ENCODE measurements at regions not wholly inside any gene's neighbourhood (a gene's known extent, or its start where the extent isn't known, plus 50 kb on each side); places are given as distances from the start of the nearest gene placed in this dataset.
A peak's percentile ranks its signal among the peaks of the same experiment; 100 is the strongest.

DNA sequence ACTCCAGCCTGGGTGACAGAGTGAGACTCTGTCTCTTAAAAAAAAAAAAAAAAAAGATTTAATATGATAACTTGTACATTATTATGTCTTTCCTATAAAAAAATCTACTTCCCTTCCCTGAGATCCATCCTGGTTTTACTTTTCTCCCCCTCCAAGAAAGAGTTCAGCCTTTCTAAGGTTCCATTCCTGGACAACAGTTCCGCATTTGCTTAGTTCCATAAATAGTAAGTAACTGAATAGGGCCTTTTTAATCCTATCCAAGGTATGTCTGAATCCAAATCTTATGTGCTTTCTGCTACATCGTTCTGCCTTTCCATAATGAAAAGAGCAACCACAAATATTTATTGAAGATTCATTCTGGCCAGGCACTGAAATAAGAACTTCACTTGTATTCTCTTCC lies 187.8 kb downstream of the DACT1 start:
- no peak for DNase-seq (ENCODE audit: low spot score)
- in situ Hi-C loops (cut with MboI; ENCODE audit: low pct_unique_long_range_greater_than_20kb, low sequenced_read_pairs, unreplicated experiment), result no loop called here
- TF ChIP-seq, protein P1, sequence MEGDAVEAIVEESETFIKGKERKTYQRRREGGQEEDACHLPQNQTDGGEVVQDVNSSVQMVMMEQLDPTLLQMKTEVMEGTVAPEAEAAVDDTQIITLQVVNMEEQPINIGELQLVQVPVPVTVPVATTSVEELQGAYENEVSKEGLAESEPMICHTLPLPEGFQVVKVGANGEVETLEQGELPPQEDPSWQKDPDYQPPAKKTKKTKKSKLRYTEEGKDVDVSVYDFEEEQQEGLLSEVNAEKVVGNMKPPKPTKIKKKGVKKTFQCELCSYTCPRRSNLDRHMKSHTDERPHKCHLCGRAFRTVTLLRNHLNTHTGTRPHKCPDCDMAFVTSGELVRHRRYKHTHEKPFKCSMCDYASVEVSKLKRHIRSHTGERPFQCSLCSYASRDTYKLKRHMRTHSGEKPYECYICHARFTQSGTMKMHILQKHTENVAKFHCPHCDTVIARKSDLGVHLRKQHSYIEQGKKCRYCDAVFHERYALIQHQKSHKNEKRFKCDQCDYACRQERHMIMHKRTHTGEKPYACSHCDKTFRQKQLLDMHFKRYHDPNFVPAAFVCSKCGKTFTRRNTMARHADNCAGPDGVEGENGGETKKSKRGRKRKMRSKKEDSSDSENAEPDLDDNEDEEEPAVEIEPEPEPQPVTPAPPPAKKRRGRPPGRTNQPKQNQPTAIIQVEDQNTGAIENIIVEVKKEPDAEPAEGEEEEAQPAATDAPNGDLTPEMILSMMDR (IDR thresholded peaks at IDR 0.05; ENCODE audit: extremely low read depth, insufficient read depth, missing control alignments), result no peak

DNA sequence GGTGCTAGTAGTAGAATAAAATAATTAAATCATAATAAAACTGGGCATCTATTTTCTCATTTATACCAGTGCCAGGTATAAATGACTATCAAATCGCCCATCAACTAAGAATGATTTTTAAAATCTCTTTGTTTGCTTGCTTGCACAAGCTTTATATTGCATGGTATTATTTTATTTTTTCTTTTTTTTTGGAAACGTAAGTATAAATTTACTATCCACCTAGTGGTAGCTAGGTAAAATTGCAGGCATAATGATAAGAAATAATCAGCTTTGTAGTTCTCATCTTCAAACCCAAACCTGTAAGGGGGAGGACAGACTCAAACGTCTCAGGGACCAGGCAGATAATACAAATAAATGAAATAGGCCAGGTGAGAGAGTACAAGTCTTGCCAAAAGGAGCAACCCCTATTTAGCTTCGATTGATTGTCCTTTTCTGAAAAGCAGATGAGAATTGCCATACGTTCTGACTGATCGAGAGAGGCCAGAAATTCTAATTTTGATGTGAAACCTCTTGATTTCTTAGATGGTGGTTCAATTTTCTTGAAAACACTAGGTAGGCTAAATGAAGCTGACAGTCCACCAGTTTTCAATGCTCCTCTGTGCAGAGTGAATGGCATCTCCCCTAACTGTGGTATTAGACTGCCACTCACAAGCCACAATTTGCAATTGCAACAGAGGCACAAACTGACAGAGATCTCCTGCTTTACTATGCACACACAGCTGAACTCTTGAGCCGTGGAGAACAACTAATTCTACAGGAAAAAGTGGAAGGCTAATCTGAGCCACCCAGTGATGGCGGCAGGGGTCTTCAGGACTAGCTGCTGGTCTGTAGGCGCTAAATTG lies 189.3 kb downstream of the DACT1 start:
- in situ Hi-C loops (cut with MboI; ENCODE audit: low pct_unique_long_range_greater_than_20kb, low sequenced_read_pairs, unreplicated experiment), result no loop called here
- no peak for DNase-seq (ENCODE audit: low spot score)
- TF ChIP-seq, protein P1 (IDR thresholded peaks at IDR 0.05; ENCODE audit: extremely low read depth, insufficient read depth, missing control alignments), result peak; percentile 28

DNA sequence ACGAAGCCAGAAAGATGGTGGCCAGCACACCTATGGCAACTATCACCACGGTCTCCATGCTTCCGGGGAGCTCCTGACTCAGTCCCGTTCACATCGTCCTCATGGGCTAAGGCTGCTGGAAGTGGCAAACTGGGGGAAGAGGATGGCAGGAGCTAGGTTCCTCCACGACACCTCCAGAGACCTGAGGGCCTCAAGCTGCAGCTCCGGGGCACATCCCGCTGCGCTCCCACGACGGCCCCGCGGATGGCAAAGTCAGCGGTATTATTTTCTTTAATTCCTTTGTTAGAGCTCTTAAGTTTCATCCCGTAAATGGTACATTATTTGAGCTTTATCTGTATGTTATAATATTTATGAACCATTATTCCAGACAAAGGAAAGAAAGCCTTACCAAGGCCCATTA lies 190.5 kb downstream of the DACT1 start:
- TF ChIP-seq, protein P1 (IDR thresholded peaks at IDR 0.05; ENCODE audit: extremely low read depth, insufficient read depth, missing control alignments), result no peak
- DNase-seq (ENCODE audit: low spot score), result no peak
- in situ Hi-C loops (cut with MboI; ENCODE audit: low pct_unique_long_range_greater_than_20kb, low sequenced_read_pairs, unreplicated experiment), result no loop called here

DNA sequence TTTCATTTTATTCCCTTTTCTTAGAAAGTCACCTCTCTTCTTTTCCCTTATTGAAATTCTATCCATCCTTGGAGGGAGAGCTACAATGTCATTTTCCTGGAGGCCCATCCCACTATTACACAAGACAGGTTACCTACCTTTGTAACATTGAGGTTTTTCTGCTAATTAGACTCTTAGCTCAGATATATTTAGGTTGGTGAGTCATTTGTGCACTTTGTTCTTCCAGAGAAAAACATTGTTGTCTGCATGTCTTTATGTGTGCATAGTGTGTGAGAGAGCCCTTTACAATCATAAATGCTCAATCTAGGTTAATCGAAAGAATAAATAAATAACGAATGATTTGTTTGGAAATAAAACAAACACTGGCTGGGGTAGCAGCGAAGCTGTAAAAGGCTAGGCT lies 191.8 kb downstream of the DACT1 start:
- in situ Hi-C loops (cut with MboI; ENCODE audit: low pct_unique_long_range_greater_than_20kb, low sequenced_read_pairs, unreplicated experiment), result no loop called here
- TF ChIP-seq, protein P1 (IDR thresholded peaks at IDR 0.05; ENCODE audit: extremely low read depth, insufficient read depth, missing control alignments), result no peak
- no peak for DNase-seq (ENCODE audit: low spot score)

DNA sequence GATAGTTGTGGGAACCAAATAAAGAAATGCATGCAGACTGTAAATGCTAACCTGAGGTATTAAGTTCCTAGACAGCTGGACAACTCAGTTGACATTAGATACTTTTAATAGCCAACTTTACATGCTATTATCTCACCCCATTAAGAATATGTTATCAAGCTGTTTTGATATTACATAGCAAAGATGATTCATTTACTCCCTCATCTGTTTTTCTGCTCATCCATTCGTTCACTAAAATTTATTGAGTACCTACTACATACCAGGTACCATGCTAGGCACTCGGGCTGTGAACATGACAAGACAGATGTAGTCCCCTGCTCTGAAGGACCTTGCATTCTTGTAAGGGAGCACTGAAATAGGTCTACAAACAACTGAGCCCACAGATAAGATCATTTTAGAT lies 192.4 kb downstream of the DACT1 start:
- in situ Hi-C loops (cut with MboI; ENCODE audit: low pct_unique_long_range_greater_than_20kb, low sequenced_read_pairs, unreplicated experiment), result no loop called here

DNA sequence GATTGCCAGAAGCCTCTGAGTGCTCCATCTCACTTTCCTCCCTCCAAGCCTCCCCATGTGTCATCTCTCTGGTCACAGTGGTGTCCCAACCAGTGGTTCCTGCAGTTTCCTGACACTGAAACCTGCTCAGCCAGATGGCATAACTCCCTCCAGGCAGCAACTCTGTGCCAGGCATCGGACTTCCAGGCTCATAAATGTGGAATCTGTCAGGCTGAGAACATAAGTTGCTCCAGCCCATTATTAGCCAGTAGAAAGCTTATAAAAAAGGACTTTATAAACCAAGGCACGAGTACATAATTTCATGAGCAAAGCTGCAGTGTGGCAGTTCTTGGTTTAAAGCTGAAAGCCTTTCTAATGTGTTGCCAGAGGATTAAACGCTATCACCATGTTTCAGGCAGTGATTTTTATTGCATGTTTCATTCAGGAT lies 194.3 kb downstream of the DACT1 start:
- no peak for DNase-seq (ENCODE audit: low spot score)
- TF ChIP-seq, protein P1 (IDR thresholded peaks at IDR 0.05; ENCODE audit: extremely low read depth, insufficient read depth, missing control alignments), result no peak
- in situ Hi-C loops (cut with MboI; ENCODE audit: low pct_unique_long_range_greater_than_20kb, low sequenced_read_pairs, unreplicated experiment), result no loop called here

More for the DNA sequence above, 192.4 kb downstream of the DACT1 start:
- no peak for DNase-seq (ENCODE audit: low spot score)
- TF ChIP-seq, protein P1 (IDR thresholded peaks at IDR 0.05; ENCODE audit: extremely low read depth, insufficient read depth, missing control alignments), result no peak

Measured in GM13977 (cell line).